Glutamatergic neuron (in vitro differentiated cells): ENCODE measurements at regions not wholly inside any gene's neighbourhood (a gene's known extent, or its start where the extent isn't known, plus 50 kb on each side); places are given as distances from the start of the nearest gene placed in this dataset.
A peak's percentile ranks its signal among the peaks of the same experiment; 100 is the strongest.

Experiments used
- DNase-seq: peaks from one replicate; pipeline ENCODE4 v3.0.0; 2022
- H3K27ac Mint-ChIP-seq: one replicate; pipeline ENCODE4 v1.8.0; 2020; ENCODE audit warnings: mild to moderate bottlenecking, mixed read lengths, inconsistent platforms; ENCODE audit not compliant: unreplicated experiment
- H3K27me3 Mint-ChIP-seq: one replicate; pipeline ENCODE4 v1.8.0; 2020; ENCODE audit warnings: mild to moderate bottlenecking, moderate library complexity, mixed read lengths, inconsistent platforms; ENCODE audit not compliant: unreplicated experiment
- H3K36me3 Mint-ChIP-seq: one replicate; pipeline ENCODE4 v1.8.0; 2020; ENCODE audit warnings: mild to moderate bottlenecking, mixed read lengths, inconsistent platforms; ENCODE audit not compliant: unreplicated experiment
- H3K4me1 Mint-ChIP-seq: one replicate; pipeline ENCODE4 v1.8.0; 2020; ENCODE audit warnings: mild to moderate bottlenecking, low read depth, mixed read lengths, inconsistent platforms; ENCODE audit not compliant: unreplicated experiment
- H3K4me3 Mint-ChIP-seq: one replicate; pipeline ENCODE4 v1.8.0; 2020; ENCODE audit warnings: mild to moderate bottlenecking, mixed read lengths, inconsistent platforms; ENCODE audit not compliant: unreplicated experiment
- H3K9me3 Mint-ChIP-seq: one replicate; pipeline ENCODE4 v1.8.0; 2020; ENCODE audit warnings: mild to moderate bottlenecking, moderate library complexity, mixed read lengths, inconsistent platforms; ENCODE audit not compliant: unreplicated experiment
- CTCF ChIP-seq: fragments of 200-600 bp; sonication (generic); IDR thresholded peaks from one replicate; pipeline ENCODE4 v1.5.0; 2021; ENCODE audit not compliant: partially characterized antibody, unreplicated experiment

GRCh38 chr12:131449027-131449426 lies 261.9 kb upstream of the SFSWAP start:
- Mint-ChIP-seq H3K27me3 (peaks cover 10% of the 10 kb centered on the region), H3K4me3 (no peak overlapping the region), H3K36me3 (no peaks in the 10 kb centered on the region), H3K27ac (no peak overlapping the region), H3K4me1 (peaks cover 11% of the 10 kb centered on the region), H3K9me3 (peaks cover 2% of the 10 kb centered on the region)
- no peak for DNase-seq
- TF ChIP-seq CTCF: no peak

GRCh38 chr12:131452444-131452860 lies 258.4 kb upstream of the SFSWAP start:
- H3K4me3 Mint-ChIP-seq: no peak overlapping the region

GRCh38 chr12:131454418-131455217 lies 256.3 kb upstream of the SFSWAP start:
- TF ChIP-seq CTCF: peak; percentile 78

More at GRCh38 chr12:131452444-131452860, 258.4 kb upstream of the SFSWAP start:
- H3K27me3 Mint-ChIP-seq: peaks cover 5% of the 10 kb centered on the region
- peaks cover 15% of the 10 kb centered on the region for H3K4me1 Mint-ChIP-seq
- peak; percentile 69 for TF ChIP-seq CTCF
- no peak overlapping the region for H3K27ac Mint-ChIP-seq
- peaks cover 7% of the 10 kb centered on the region for H3K9me3 Mint-ChIP-seq
- H3K36me3 Mint-ChIP-seq: no peaks in the 10 kb centered on the region
- DNase-seq: no peak

GRCh38 chr12:131455218-131455506 lies 255.7 kb upstream of the SFSWAP start:
- no peak for TF ChIP-seq CTCF
- Mint-ChIP-seq H3K4me1 (peaks cover 15% of the 10 kb centered on the region), H3K27ac (peak overlapping the region; percentile 71), H3K9me3 (peaks cover 7% of the 10 kb centered on the region), H3K4me3 (no peak overlapping the region), H3K36me3 (no peaks in the 10 kb centered on the region), H3K27me3 (peaks cover 8% of the 10 kb centered on the region)
- no peak for DNase-seq

More at GRCh38 chr12:131454418-131455217, 256.3 kb upstream of the SFSWAP start:
- DNase-seq: peak; percentile 79
- no peak overlapping the region for H3K4me3 Mint-ChIP-seq
- H3K9me3 Mint-ChIP-seq: peaks cover 7% of the 10 kb centered on the region
- no peaks in the 10 kb centered on the region for H3K36me3 Mint-ChIP-seq
- H3K27me3 Mint-ChIP-seq: peaks cover 8% of the 10 kb centered on the region
- H3K27ac Mint-ChIP-seq: peak overlapping the region; percentile 71
- peaks cover 15% of the 10 kb centered on the region for H3K4me1 Mint-ChIP-seq

GRCh38 chr12:131455581-131456110 lies 255.2 kb upstream of the SFSWAP start:
- no peaks in the 10 kb centered on the region for H3K36me3 Mint-ChIP-seq
- peaks cover 4% of the 10 kb centered on the region for H3K9me3 Mint-ChIP-seq
- H3K4me3 Mint-ChIP-seq: no peak overlapping the region
- H3K27ac Mint-ChIP-seq: no peak overlapping the region
- no peak for TF ChIP-seq CTCF
- no peak for DNase-seq
- H3K4me1 Mint-ChIP-seq: peaks cover 15% of the 10 kb centered on the region
- peaks cover 8% of the 10 kb centered on the region for H3K27me3 Mint-ChIP-seq
